ENCODE measurements at regions not wholly inside any gene's neighbourhood (a gene's known extent, or its start where the extent isn't known, plus 50 kb on each side); places are given as distances from the start of the nearest gene placed in this dataset.

- TF ChIP-seq GATA1 (IDR thresholded peaks at IDR 0.05; ENCODE audit: low read depth, low read length) = no peak
- no peak for TF ChIP-seq POLR2A (IDR thresholded peaks at IDR 0.05; ENCODE audit: low read length)
Measured at GRCh38 chr5:1649554-1649953, 125.8 kb upstream of the LPCAT1 start.

Measured in erythroblast (primary cell).